Liver (tissue), 8 donors: ENCODE measurements at regions not wholly inside any gene's neighbourhood (a gene's known extent, or its start where the extent isn't known, plus 50 kb on each side); places are given as distances from the start of the nearest gene placed in this dataset.
"Not testable (repeated sequence)": the region's sequence is repeated elsewhere in the genome, so short reads cannot be mapped to it uniquely, and the experiment has no call there.

Experiments
- DNase-seq: peaks from one replicate; pipeline ENCODE4 v3.0.0-alpha.2; 2017; ENCODE audit warnings: low spot score
- H3K27ac ChIP-seq, 2 donors: one replicate each; pipeline ENCODE4 v1.7.0; 2013; ENCODE audit warnings: inconsistent platforms in 2 of 2, low read length in 2 of 2, control low read depth in 1 of 2, low read depth in 1 of 2, mild to moderate bottlenecking in 1 of 2
- H3K27me3 ChIP-seq, 4 donors: one replicate each; pipeline versions ENCODE4 v1.6.1 to v1.7.0; 2013; ENCODE audit warnings: low read length in 3 of 4, inconsistent platforms in 1 of 4, mild to moderate bottlenecking in 1 of 4, moderate library complexity in 1 of 4; ENCODE audit not compliant: control insufficient read depth in 4 of 4, insufficient read depth in 4 of 4
- H3K36me3 ChIP-seq, 4 donors: one replicate each; pipeline versions ENCODE4 v1.6.1 to v1.7.0; 2013; ENCODE audit warnings: low read length in 3 of 4, mild to moderate bottlenecking in 3 of 4, low read depth in 1 of 4, moderate library complexity in 1 of 4; ENCODE audit not compliant: control insufficient read depth in 4 of 4, insufficient read depth in 3 of 4
- H3K4me1 ChIP-seq, 4 donors: one replicate each; pipeline versions ENCODE4 v1.6.1 to v1.7.0; 2013; ENCODE audit warnings: low read length in 3 of 4, mild to moderate bottlenecking in 3 of 4, moderate library complexity in 1 of 4; ENCODE audit not compliant: control insufficient read depth in 4 of 4, insufficient read depth in 4 of 4
- H3K4me3 ChIP-seq, 3 donors: one replicate each; pipeline versions ENCODE4 v1.6.1 to v1.7.0; 2013; ENCODE audit warnings: low read length in 3 of 3, control low read depth in 1 of 3, low read depth in 1 of 3, mild to moderate bottlenecking in 1 of 3
- H3K9ac ChIP-seq, 2 donors: one replicate each; pipeline ENCODE4 v1.7.0; 2013; ENCODE audit warnings: low read length in 2 of 2, mild to moderate bottlenecking in 2 of 2, moderate library complexity in 2 of 2, control low read depth in 1 of 2, low read depth in 1 of 2
- H3K9me3 ChIP-seq, 4 donors: one replicate each; pipeline versions ENCODE4 v1.6.1 to v1.7.0; 2013; ENCODE audit warnings: low read length in 3 of 4; ENCODE audit not compliant: control insufficient read depth in 4 of 4
- ATF3 ChIP-seq: IDR thresholded peaks from 2 replicates; pipeline ENCODE4 v1.6.1; 2016; ENCODE audit warnings: antibody characterized with exemption
- CTCF ChIP-seq: fragments of 150-350 bp; IDR thresholded peaks from 2 replicates; pipeline ENCODE4 v1.5.1; 2017; ENCODE audit warnings: improper control_type of control experiment, low read depth, low read length; ENCODE audit not compliant: missing input control
- EGR1 ChIP-seq, 2 donors: IDR thresholded peaks; 2 replicates each; pipeline ENCODE4 v1.6.1; 2016 to 2018; ENCODE audit warnings: antibody characterized with exemption in 2 of 2, low read depth in 2 of 2
- FOXA1 ChIP-seq: IDR thresholded peaks from 2 replicates; pipeline ENCODE4 v1.6.1; 2016; ENCODE audit warnings: antibody characterized with exemption
- FOXA2 ChIP-seq: IDR thresholded peaks from 2 replicates; pipeline ENCODE4 v1.6.1; 2016; ENCODE audit warnings: antibody characterized with exemption
- GABPA ChIP-seq, 2 donors: IDR thresholded peaks in 1 of 2; conservative IDR thresholded peaks in 1 of 2; 2 replicates each; pipeline ENCODE4 v1.6.1; 2016; ENCODE audit warnings: antibody characterized with exemption in 2 of 2, mild to moderate bottlenecking in 1 of 2, moderate library complexity in 1 of 2
- HNF4A ChIP-seq, 2 donors: conservative IDR thresholded peaks; 2 replicates each; pipeline ENCODE4 v1.6.1; 2016; ENCODE audit warnings: antibody characterized with exemption in 2 of 2, mild to moderate bottlenecking in 2 of 2
- HNF4G ChIP-seq: IDR thresholded peaks from 2 replicates; pipeline ENCODE4 v1.6.1; 2016; ENCODE audit warnings: antibody characterized with exemption
- JUND ChIP-seq, 2 donors: IDR thresholded peaks; 2 replicates each; pipeline ENCODE4 v1.6.1; 2016; ENCODE audit warnings: antibody characterized with exemption in 2 of 2
- MAX ChIP-seq: IDR thresholded peaks from 2 replicates; pipeline ENCODE4 v1.6.1; 2016; ENCODE audit warnings: antibody characterized with exemption
- NR2F2 ChIP-seq: IDR thresholded peaks from 2 replicates; pipeline ENCODE4 v1.6.1; 2016; ENCODE audit warnings: antibody characterized with exemption
- RAD21 ChIP-seq, 2 donors: IDR thresholded peaks; 2 replicates each; pipeline ENCODE4 v1.6.1; 2016; ENCODE audit warnings: antibody characterized with exemption in 2 of 2, mild to moderate bottlenecking in 2 of 2
- RXRA ChIP-seq, 2 donors: IDR thresholded peaks; 2 replicates each; pipeline ENCODE4 v1.6.1; 2017 to 2018; ENCODE audit warnings: antibody characterized with exemption in 2 of 2, mild to moderate bottlenecking in 1 of 2
- SP1 ChIP-seq: IDR thresholded peaks from 2 replicates; pipeline ENCODE4 v1.6.1; 2018; ENCODE audit warnings: antibody characterized with exemption, mild to moderate bottlenecking
- TAF1 ChIP-seq: conservative IDR thresholded peaks from 2 replicates; pipeline ENCODE4 v1.6.1; 2016; ENCODE audit warnings: antibody characterized with exemption, mild to moderate bottlenecking
- YY1 ChIP-seq: IDR thresholded peaks from 2 replicates; pipeline ENCODE4 v1.6.1; 2016; ENCODE audit warnings: antibody characterized with exemption, mild to moderate bottlenecking
- WGBS: extraction: QIAGEN DNeasy Blood & Tissue Kit; methylation state at CpG from one replicate; pipeline ENCODE4 v1.1.7; 2013; 5-methylcytosine and 5-hydroxymethylcytosine counted together
- TF ChIP-seq, protein P1 (sequence below): IDR thresholded peaks from 2 replicates; pipeline ENCODE4 v1.6.1; 2016; ENCODE audit warnings: antibody characterized with exemption, mild to moderate bottlenecking
- TF ChIP-seq, protein P2 (sequence below): IDR thresholded peaks from 2 replicates; pipeline ENCODE4 v1.6.1; 2016; ENCODE audit warnings: antibody characterized with exemption
- donor health status: healthy.
- donor health status: healthy.
- donor health status: healthy.
- donor health status: healthy.
- donor health status: healthy.

DNA sequence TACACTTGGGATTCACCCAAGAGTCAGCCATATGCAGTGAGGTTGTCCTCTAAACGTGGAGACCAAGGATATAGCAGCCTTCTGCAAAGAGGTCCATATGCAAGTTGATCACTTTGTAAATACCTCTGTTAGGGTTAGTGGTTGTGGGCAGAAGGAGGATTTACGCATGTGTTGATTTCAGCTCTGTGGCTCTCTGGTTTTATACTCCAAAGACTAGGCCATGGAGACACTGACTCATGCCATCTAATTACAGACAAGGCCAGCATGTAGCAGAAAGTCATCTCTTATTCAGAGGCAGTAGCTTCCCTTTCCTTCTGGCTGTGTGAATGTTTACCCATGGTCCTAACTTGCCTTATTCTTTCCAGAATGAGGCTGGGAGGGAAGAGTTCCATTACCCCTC, 140.9 kb upstream of the GOLGA6L4 start:
- H3K4me1 ChIP-seq, H3K4me3 ChIP-seq, H3K27ac ChIP-seq, H3K36me3 ChIP-seq, H3K9me3 ChIP-seq, H3K9ac ChIP-seq, DNase-seq, H3K27me3 ChIP-seq: not testable (repeated sequence)
- 77% methylated on average over 2 of the region's 2 CpGs for WGBS

- H3K36me3 ChIP-seq, H3K27me3 ChIP-seq, H3K27ac ChIP-seq, H3K4me3 ChIP-seq, H3K9ac ChIP-seq, H3K4me1 ChIP-seq, H3K9me3 ChIP-seq, DNase-seq: not testable (repeated sequence)
- WGBS, result 76% methylated on average over 3 of the region's 3 CpGs
These were observed 138.5 kb upstream of the GOLGA6L4 start for GRCh38 chr15:84097053-84097452.

GRCh38 chr15:84098604-84099003, 137.0 kb upstream of the GOLGA6L4 start:
- H3K4me3 ChIP-seq, result no peak overlapping the region
- peaks cover 0 to 4% (median 0%) of the 10 kb centered on the region in 4 donors for H3K27me3 ChIP-seq
- H3K9ac ChIP-seq, result no peak overlapping the region
- H3K27ac ChIP-seq, result no peak overlapping the region
- no peaks in the 10 kb centered on the region for H3K9me3 ChIP-seq
- H3K36me3 ChIP-seq, result no peaks in the 10 kb centered on the region
- H3K4me1 ChIP-seq, result no peaks in the 10 kb centered on the region
- TF ChIP-seq FOXA2 (no peak), NR2F2 (no peak), EGR1 (IDR thresholded peaks at IDR 0.05; ENCODE audit: low read depth in 2 of 2) (no peak), YY1 (no peak), TAF1 (no peak), HNF4A (conservative IDR thresholded peaks at IDR 0.05) (no peak), SP1 (no peak), FOXA1 (no peak), CTCF (no peak), RXRA (IDR thresholded peaks at IDR 0.05) (no peak), MAX (no peak), ATF3 (no peak), GABPA (IDR thresholded peaks at IDR 0.05 in 1 of 2, conservative IDR thresholded peaks at IDR 0.05 in 1 of 2) (no peak), HNF4G (no peak), JUND (IDR thresholded peaks at IDR 0.05) (no peak), RAD21 (IDR thresholded peaks at IDR 0.05) (no peak)
- TF ChIP-seq, protein P1, sequence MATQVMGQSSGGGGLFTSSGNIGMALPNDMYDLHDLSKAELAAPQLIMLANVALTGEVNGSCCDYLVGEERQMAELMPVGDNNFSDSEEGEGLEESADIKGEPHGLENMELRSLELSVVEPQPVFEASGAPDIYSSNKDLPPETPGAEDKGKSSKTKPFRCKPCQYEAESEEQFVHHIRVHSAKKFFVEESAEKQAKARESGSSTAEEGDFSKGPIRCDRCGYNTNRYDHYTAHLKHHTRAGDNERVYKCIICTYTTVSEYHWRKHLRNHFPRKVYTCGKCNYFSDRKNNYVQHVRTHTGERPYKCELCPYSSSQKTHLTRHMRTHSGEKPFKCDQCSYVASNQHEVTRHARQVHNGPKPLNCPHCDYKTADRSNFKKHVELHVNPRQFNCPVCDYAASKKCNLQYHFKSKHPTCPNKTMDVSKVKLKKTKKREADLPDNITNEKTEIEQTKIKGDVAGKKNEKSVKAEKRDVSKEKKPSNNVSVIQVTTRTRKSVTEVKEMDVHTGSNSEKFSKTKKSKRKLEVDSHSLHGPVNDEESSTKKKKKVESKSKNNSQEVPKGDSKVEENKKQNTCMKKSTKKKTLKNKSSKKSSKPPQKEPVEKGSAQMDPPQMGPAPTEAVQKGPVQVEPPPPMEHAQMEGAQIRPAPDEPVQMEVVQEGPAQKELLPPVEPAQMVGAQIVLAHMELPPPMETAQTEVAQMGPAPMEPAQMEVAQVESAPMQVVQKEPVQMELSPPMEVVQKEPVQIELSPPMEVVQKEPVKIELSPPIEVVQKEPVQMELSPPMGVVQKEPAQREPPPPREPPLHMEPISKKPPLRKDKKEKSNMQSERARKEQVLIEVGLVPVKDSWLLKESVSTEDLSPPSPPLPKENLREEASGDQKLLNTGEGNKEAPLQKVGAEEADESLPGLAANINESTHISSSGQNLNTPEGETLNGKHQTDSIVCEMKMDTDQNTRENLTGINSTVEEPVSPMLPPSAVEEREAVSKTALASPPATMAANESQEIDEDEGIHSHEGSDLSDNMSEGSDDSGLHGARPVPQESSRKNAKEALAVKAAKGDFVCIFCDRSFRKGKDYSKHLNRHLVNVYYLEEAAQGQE, result no peak
- TF ChIP-seq, protein P2, sequence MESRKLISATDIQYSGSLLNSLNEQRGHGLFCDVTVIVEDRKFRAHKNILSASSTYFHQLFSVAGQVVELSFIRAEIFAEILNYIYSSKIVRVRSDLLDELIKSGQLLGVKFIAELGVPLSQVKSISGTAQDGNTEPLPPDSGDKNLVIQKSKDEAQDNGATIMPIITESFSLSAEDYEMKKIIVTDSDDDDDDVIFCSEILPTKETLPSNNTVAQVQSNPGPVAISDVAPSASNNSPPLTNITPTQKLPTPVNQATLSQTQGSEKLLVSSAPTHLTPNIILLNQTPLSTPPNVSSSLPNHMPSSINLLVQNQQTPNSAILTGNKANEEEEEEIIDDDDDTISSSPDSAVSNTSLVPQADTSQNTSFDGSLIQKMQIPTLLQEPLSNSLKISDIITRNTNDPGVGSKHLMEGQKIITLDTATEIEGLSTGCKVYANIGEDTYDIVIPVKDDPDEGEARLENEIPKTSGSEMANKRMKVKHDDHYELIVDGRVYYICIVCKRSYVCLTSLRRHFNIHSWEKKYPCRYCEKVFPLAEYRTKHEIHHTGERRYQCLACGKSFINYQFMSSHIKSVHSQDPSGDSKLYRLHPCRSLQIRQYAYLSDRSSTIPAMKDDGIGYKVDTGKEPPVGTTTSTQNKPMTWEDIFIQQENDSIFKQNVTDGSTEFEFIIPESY, result no peak
- DNase-seq, result no peak
